Choroid plexus epithelial cell (primary cell): ENCODE measurements at regions not wholly inside any gene's neighbourhood (a gene's known extent, or its start where the extent isn't known, plus 50 kb on each side); places are given as distances from the start of the nearest gene placed in this dataset.

ENCODE experiments used
- DNase-seq: peaks from one replicate; pipeline ENCODE4 v3.0.0-alpha.2; 2010; ENCODE audit warnings: low read depth
- H3K4me3 ChIP-seq: 2 replicates; pipeline ENCODE4 v1.5.1; 2011; ENCODE audit warnings: low read depth, mild to moderate bottlenecking, control low read depth, low read length, moderate library complexity
- CTCF ChIP-seq: conservative IDR thresholded peaks from 2 replicates; pipeline ENCODE4 v1.5.1; 2011; ENCODE audit warnings: low read depth, mild to moderate bottlenecking, control low read depth, inconsistent platforms, low read length, moderate library complexity

GRCh38 chr14:86501611-86502010 lies 971.7 kb downstream of the FLRT2 start:
- TF ChIP-seq CTCF, result no peak
- H3K4me3 ChIP-seq, result no peak overlapping the region
- no peak for DNase-seq

- DNase-seq, result no peak
- no peak overlapping the region for H3K4me3 ChIP-seq
- no peak for TF ChIP-seq CTCF
These were observed 961.8 kb downstream of the FLRT2 start for GRCh38 chr14:86491743-86492142.

GRCh38 chr14:86481104-86481503 lies 951.2 kb downstream of the FLRT2 start:
- peak; percentile 42 for DNase-seq
- H3K4me3 ChIP-seq, result no peak overlapping the region
- no peak for TF ChIP-seq CTCF

- DNase-seq, result no peak
- H3K4me3 ChIP-seq, result no peak overlapping the region
- no peak for TF ChIP-seq CTCF
These were observed 934.4 kb downstream of the FLRT2 start for GRCh38 chr14:86464341-86464740.

- peak; percentile 67 for TF ChIP-seq CTCF
- H3K4me3 ChIP-seq, result no peak overlapping the region
- peak; percentile 52 for DNase-seq
These were observed 932.3 kb downstream of the FLRT2 start for GRCh38 chr14:86462193-86462753.

GRCh38 chr14:86457481-86458135 lies 927.7 kb downstream of the FLRT2 start:
- H3K4me3 ChIP-seq, result no peak overlapping the region
- DNase-seq, result no peak
- no peak for TF ChIP-seq CTCF

GRCh38 chr14:86450085-86450484 lies 920.1 kb downstream of the FLRT2 start:
- no peak for TF ChIP-seq CTCF
- no peak overlapping the region for H3K4me3 ChIP-seq
- no peak for DNase-seq
